T-helper 1 cell (primary cell): ENCODE measurements at regions not wholly inside any gene's neighbourhood (a gene's known extent, or its start where the extent isn't known, plus 50 kb on each side); places are given as distances from the start of the nearest gene placed in this dataset.
"Not testable (repeated sequence)": the region's sequence is repeated elsewhere in the genome, so short reads cannot be mapped to it uniquely, and the experiment has no call there.

Experiments used
- DNase-seq, 5 donors: peaks; one replicate each; pipeline ENCODE4 v3.0.0-alpha.2; 2012 to 2020

GRCh38 chr13:44780591-44781280 is 204.6 kb upstream of the TSC22D1 start:
- no peak for DNase-seq

GRCh38 chr13:44778761-44779484 is 202.8 kb upstream of the TSC22D1 start:
- no peak for DNase-seq

GRCh38 chr13:44775290-44775689 is 199.2 kb upstream of the TSC22D1 start:
- not testable (repeated sequence) for DNase-seq

GRCh38 chr13:44770951-44771350 is 194.8 kb upstream of the TSC22D1 start:
- no peak for DNase-seq

- no peak for DNase-seq
Measured at GRCh38 chr13:44769686-44770085, 193.6 kb upstream of the TSC22D1 start.

GRCh38 chr13:44768775-44769581 is 192.8 kb upstream of the TSC22D1 start:
- DNase-seq = no peak

- peak in 2 of 5 donors; percentile 2 to 54 for DNase-seq
Measured at GRCh38 chr13:44768239-44768638, 192.1 kb upstream of the TSC22D1 start.

- DNase-seq = no peak
Measured at GRCh38 chr13:44765001-44765471, 188.9 kb upstream of the TSC22D1 start.

- DNase-seq = no peak
Measured at GRCh38 chr13:44764302-44764692, 188.2 kb upstream of the TSC22D1 start.

GRCh38 chr13:44763615-44764301 is 187.6 kb upstream of the TSC22D1 start:
- no peak for DNase-seq

GRCh38 chr13:44762911-44763310 is 186.8 kb upstream of the TSC22D1 start:
- no peak for DNase-seq

- DNase-seq = no peak
Measured at GRCh38 chr13:44760434-44760833, 184.3 kb upstream of the TSC22D1 start.

- DNase-seq = no peak
Measured at GRCh38 chr13:44759384-44760360, 183.5 kb upstream of the TSC22D1 start.

- no peak for DNase-seq
Measured at GRCh38 chr13:44758630-44759383, 182.7 kb upstream of the TSC22D1 start.

- no peak for DNase-seq
Measured at GRCh38 chr13:44757671-44758070, 181.5 kb upstream of the TSC22D1 start.

- DNase-seq = no peak
Measured at GRCh38 chr13:44756276-44756810, 180.2 kb upstream of the TSC22D1 start.

GRCh38 chr13:44755872-44756271 is 179.7 kb upstream of the TSC22D1 start:
- DNase-seq = no peak

- DNase-seq = no peak
Measured at GRCh38 chr13:44752164-44752563, 176.0 kb upstream of the TSC22D1 start.

- no peak for DNase-seq
Measured at GRCh38 chr13:44750630-44751029, 174.5 kb upstream of the TSC22D1 start.

- DNase-seq = no peak
Measured at GRCh38 chr13:44749906-44750305, 173.8 kb upstream of the TSC22D1 start.
